Body of pancreas (tissue), 4 donors: ENCODE measurements at regions not wholly inside any gene's neighbourhood (a gene's known extent, or its start where the extent isn't known, plus 50 kb on each side); places are given as distances from the start of the nearest gene placed in this dataset.
A peak's percentile ranks its signal among the peaks of the same experiment; 100 is the strongest.

Source experiments
- ATAC-seq: fragments of 150-250 bp; one replicate; pipeline ENCODE4 v1.9.1; 2016
- DNase-seq, 4 donors: peaks; one replicate each; pipeline ENCODE4 v3.0.0-alpha.2; 2019
- H3K27ac ChIP-seq, 4 donors: fragments of 200-600 bp; sonication (generic); 1 replicate in 3 of 4; 2 replicates in 1 of 4; pipeline versions ENCODE4 v1.5.1 to v1.6.1; 2016 to 2019; ENCODE audit warnings: mild to moderate bottlenecking in 1 of 4, mixed read lengths in 1 of 4, moderate library complexity in 1 of 4
- H3K27me3 ChIP-seq, 2 donors: fragments of 200-600 bp; sonication (generic); one replicate each; pipeline ENCODE4 v1.6.0; 2016; ENCODE audit warnings: mild to moderate bottlenecking in 1 of 2
- H3K36me3 ChIP-seq, 2 donors: fragments of 200-600 bp; sonication (generic); replicated peaks in 1 of 2; 2 replicates each; pipeline ENCODE4 v1.5.1; 2016; ENCODE audit warnings: low read depth in 2 of 2; ENCODE audit not compliant: insufficient read depth in 1 of 2
- H3K4me1 ChIP-seq: fragments of 200-600 bp; sonication (generic); one replicate; pipeline ENCODE4 v1.6.0; 2016
- H3K4me3 ChIP-seq, 2 donors: fragments of 200-600 bp; sonication (generic); 1 replicate in 1 of 2; 2 replicates in 1 of 2; pipeline ENCODE4 v1.5.1; 2016 to 2019
- H3K9me3 ChIP-seq, 3 donors: fragments of 200-600 bp; sonication (generic); 1 replicate in 2 of 3; 2 replicates in 1 of 3; pipeline ENCODE4 v1.5.1; 2016
- POLR2A ChIP-seq, 3 donors: fragments of 450-650 bp; IDR thresholded peaks; one replicate each; pipeline ENCODE4 v1.6.1; 2016; ENCODE audit warnings: antibody characterized with exemption in 3 of 3, mild to moderate bottlenecking in 2 of 3
- WGBS, 2 donors: methylation state at CpG; one replicate each; pipeline ENCODE4 v1.1.5; 2017; 5-methylcytosine and 5-hydroxymethylcytosine counted together
- intact Hi-C: fragments of 100-400 bp; cut with DNase I; formaldehyde crosslinking; loops from one replicate; pipeline ENCODE4 v1.15.1; 2023
- TF ChIP-seq, protein P1 (sequence below), 7 experiments: fragments of 450-650 bp in 4 of 7; fragments of 200-600 bp in 3 of 7; sonication (generic) in 3 of 7; IDR thresholded peaks; one replicate each; pipeline ENCODE4 v1.5.1; 2016 to 2019; ENCODE audit warnings: antibody characterized with exemption in 7 of 7

GRCh38 chr7:4399596-4399995 is 282.5 kb upstream of the FOXK1 start:
- H3K4me1 ChIP-seq = no peaks in the 10 kb centered on the region
- no peak overlapping the region for H3K4me3 ChIP-seq
- intact Hi-C loops = no loop called here
- DNase-seq (no peak), ATAC-seq (no peak)
- no peaks in the 10 kb centered on the region for H3K9me3 ChIP-seq
- no peaks in the 10 kb centered on the region for H3K36me3 ChIP-seq
- WGBS, 2 donors = 63 to 83% methylated on average over 8 of the region's 8 CpGs
- TF ChIP-seq, protein P1, sequence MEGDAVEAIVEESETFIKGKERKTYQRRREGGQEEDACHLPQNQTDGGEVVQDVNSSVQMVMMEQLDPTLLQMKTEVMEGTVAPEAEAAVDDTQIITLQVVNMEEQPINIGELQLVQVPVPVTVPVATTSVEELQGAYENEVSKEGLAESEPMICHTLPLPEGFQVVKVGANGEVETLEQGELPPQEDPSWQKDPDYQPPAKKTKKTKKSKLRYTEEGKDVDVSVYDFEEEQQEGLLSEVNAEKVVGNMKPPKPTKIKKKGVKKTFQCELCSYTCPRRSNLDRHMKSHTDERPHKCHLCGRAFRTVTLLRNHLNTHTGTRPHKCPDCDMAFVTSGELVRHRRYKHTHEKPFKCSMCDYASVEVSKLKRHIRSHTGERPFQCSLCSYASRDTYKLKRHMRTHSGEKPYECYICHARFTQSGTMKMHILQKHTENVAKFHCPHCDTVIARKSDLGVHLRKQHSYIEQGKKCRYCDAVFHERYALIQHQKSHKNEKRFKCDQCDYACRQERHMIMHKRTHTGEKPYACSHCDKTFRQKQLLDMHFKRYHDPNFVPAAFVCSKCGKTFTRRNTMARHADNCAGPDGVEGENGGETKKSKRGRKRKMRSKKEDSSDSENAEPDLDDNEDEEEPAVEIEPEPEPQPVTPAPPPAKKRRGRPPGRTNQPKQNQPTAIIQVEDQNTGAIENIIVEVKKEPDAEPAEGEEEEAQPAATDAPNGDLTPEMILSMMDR (IDR thresholded peaks at IDR 0.05) = no peak
- TF ChIP-seq POLR2A (IDR thresholded peaks at IDR 0.05) = no peak
- no peaks in the 10 kb centered on the region for H3K27me3 ChIP-seq
- H3K27ac ChIP-seq = no peak overlapping the region

DNA sequence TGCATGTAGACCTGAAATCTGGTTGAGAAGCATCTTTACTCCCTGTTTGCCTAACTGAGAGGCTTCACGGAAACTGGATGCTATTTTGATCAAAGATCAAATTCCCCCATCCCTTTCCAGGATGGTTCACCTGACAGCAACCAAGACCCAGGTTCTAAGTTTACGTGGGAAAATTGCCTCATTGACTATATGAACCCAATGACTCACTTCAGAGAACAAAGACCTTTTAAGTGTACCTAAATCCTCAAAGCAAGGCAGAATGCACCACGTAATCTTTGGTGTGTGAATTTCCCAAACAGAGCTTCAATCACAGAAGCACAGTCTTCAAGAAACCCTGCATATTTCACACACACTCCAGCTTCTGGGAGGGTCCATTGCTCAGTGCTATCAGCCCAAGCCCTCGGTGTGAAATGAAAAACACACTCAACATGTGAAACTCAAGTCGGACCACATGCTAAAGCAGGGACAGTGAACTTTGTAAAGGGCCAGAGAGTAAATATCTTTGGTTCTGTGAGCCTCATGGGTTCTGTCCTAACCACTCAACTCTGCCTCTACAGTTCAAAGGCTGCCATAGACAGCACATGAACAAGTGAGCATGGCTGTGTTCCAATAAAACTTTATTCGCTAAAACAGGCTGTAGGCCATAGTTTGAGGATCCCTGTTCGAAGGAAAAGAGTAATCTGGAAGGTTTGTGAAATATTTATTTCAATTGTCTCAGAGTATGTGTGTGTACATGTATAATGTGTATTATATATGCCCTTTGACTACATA is 275.6 kb upstream of the FOXK1 start:
- TF ChIP-seq, protein P1 (IDR thresholded peaks at IDR 0.05) = no peak
- TF ChIP-seq POLR2A (IDR thresholded peaks at IDR 0.05) = no peak
- H3K36me3 ChIP-seq = no peaks in the 10 kb centered on the region
- no peaks in the 10 kb centered on the region for H3K27me3 ChIP-seq
- no peak for DNase-seq
- no peak overlapping the region for H3K4me3 ChIP-seq
- no peak for ATAC-seq
- peaks cover 0 to 4% (median 0%) of the 10 kb centered on the region in 3 donors for H3K9me3 ChIP-seq
- H3K27ac ChIP-seq = no peak overlapping the region
- no peaks in the 10 kb centered on the region for H3K4me1 ChIP-seq
- intact Hi-C loops = no loop called here
- 73 to 74% methylated on average over 7 of the region's 7 CpGs for WGBS, 2 donors

GRCh38 chr7:4409946-4410345 is 272.1 kb upstream of the FOXK1 start:
- 75 to 83% methylated on average over 9 to 10 of the region's 10 CpGs for WGBS, 2 donors
- ATAC-seq = no peak
- intact Hi-C loops = no loop called here

DNA sequence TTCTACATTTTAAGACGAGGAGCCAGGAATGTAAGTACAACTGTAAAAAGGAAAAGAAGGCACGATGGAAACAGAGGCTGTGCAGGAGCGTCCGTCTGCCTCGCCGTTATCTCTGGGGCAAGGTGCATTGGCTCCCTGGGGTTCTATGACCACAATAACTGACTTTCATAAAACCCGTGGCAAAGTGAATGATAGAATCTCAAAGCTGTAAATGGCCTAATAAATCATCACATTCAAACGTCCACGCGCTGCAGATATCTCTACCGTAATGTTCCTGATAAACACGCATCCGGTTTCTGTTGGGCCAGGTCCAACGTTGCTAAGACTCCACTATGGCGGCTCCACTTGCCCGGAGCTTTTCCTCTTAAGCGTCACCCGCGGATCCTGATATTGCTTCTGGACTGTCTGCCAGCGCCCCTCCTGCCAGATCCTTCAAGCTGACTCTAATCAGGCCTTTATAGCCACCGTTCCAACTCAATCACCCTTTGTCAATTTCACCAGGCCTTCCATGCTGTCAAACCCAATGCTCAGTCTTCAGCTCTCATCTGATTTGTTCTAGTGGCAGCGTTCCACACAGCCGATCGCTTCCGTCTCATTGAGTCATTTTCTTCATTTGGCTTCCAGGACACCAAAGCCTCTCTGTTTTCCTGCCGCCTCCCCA is 265.6 kb upstream of the FOXK1 start:
- Histone ChIP-seq H3K27ac (no peak overlapping the region), H3K9me3 (peaks cover 0 to 1% (median 0%) of the 10 kb centered on the region in 3 donors), H3K4me3 (no peak overlapping the region), H3K4me1 (peaks cover 6% of the 10 kb centered on the region), H3K36me3 (no peaks in the 10 kb centered on the region), H3K27me3 (no peaks in the 10 kb centered on the region)
- ATAC-seq = no peak
- peak; percentile 27 to 61 (median 42) for DNase-seq
- 26 to 37% methylated on average over 20 to 26 of the region's 26 CpGs for WGBS, 2 donors
- intact Hi-C loops = no loop called here
- TF ChIP-seq, protein P1 (IDR thresholded peaks at IDR 0.05) = no peak
- no peak for TF ChIP-seq POLR2A (IDR thresholded peaks at IDR 0.05)

More at GRCh38 chr7:4409946-4410345, 272.1 kb upstream of the FOXK1 start:
- Histone ChIP-seq H3K4me1 (no peaks in the 10 kb centered on the region), H3K4me3 (no peak overlapping the region), H3K27me3 (no peaks in the 10 kb centered on the region), H3K9me3 (peaks cover 0 to 5% (median 0%) of the 10 kb centered on the region in 3 donors), H3K36me3 (no peaks in the 10 kb centered on the region), H3K27ac (no peak overlapping the region)
- no peak for DNase-seq
- TF ChIP-seq POLR2A (IDR thresholded peaks at IDR 0.05) = no peak
- TF ChIP-seq, protein P1 (IDR thresholded peaks at IDR 0.05) = no peak
